ENCODE measurements at regions not wholly inside any gene's neighbourhood (a gene's known extent, or its start where the extent isn't known, plus 50 kb on each side); places are given as distances from the start of the nearest gene placed in this dataset.

GRCh38 chr4:107391630-107392028, 328.4 kb downstream of the PAPSS1 start:
- 68 to 72% methylated on average over 3 of the region's 3 CpGs for WGBS, 2 donors
- Histone ChIP-seq H3K27ac (peak overlapping the region in 1 of 4 donors; percentile 28), H3K9me3 (no peaks in the 10 kb centered on the region), H3K36me3 (no peaks in the 10 kb centered on the region), H3K4me1 (peaks cover 0 to 24% (median 0%) of the 10 kb centered on the region in 4 donors), H3K4me3 (no peak overlapping the region), H3K27me3 (no peaks in the 10 kb centered on the region)
- TF ChIP-seq, protein P1, sequence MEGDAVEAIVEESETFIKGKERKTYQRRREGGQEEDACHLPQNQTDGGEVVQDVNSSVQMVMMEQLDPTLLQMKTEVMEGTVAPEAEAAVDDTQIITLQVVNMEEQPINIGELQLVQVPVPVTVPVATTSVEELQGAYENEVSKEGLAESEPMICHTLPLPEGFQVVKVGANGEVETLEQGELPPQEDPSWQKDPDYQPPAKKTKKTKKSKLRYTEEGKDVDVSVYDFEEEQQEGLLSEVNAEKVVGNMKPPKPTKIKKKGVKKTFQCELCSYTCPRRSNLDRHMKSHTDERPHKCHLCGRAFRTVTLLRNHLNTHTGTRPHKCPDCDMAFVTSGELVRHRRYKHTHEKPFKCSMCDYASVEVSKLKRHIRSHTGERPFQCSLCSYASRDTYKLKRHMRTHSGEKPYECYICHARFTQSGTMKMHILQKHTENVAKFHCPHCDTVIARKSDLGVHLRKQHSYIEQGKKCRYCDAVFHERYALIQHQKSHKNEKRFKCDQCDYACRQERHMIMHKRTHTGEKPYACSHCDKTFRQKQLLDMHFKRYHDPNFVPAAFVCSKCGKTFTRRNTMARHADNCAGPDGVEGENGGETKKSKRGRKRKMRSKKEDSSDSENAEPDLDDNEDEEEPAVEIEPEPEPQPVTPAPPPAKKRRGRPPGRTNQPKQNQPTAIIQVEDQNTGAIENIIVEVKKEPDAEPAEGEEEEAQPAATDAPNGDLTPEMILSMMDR (IDR thresholded peaks at IDR 0.05) = no peak
- TF ChIP-seq POLR2A (IDR thresholded peaks at IDR 0.05) (no peak), EP300 (IDR thresholded peaks at IDR 0.05) (no peak)
- no peak for DNase-seq (ENCODE audit: low spot score in 2 of 2)

DNA sequence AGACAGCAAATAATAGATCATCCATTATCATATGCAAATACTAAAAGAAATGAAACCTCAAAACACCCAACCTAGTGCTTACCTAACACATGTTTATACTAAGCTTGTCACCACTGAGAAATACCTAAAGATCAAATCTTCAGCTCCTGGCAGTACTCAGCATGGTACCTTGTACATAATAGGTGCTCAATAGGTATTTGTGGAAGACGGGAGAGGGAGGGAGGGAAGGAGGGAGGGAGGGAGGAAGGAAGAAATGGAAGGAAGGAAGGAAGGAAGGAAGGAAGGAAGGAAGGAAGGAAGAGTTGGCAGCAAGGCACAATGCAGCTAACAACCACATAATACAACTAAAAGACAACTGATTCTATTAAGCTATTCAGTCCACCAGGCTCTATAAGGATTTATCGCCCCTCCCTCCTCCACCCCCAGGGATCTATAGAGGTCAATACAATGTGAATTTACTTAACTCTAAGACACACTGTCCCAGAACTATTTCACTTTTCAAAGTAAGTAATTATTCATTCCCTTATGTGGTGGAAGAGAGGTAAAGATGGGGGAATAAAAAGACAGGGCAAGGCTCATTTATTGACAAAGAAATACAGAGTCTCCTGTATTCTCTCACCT, 328.9 kb downstream of the PAPSS1 start:
- H3K9me3 ChIP-seq = no peaks in the 10 kb centered on the region
- 82 to 85% methylated on average over 2 of the region's 2 CpGs for WGBS, 2 donors
- H3K4me3 ChIP-seq = no peak overlapping the region
- no peak for DNase-seq (ENCODE audit: low spot score in 2 of 2)
- no peaks in the 10 kb centered on the region for H3K27me3 ChIP-seq
- peaks cover 0 to 24% (median 0%) of the 10 kb centered on the region in 4 donors for H3K4me1 ChIP-seq
- TF ChIP-seq, protein P1 (IDR thresholded peaks at IDR 0.05) = no peak
- TF ChIP-seq EP300 (IDR thresholded peaks at IDR 0.05) (no peak), POLR2A (IDR thresholded peaks at IDR 0.05) (no peak)
- H3K36me3 ChIP-seq = no peaks in the 10 kb centered on the region
- peak overlapping the region in 1 of 4 donors; percentile 28 for H3K27ac ChIP-seq

- no peak for TF ChIP-seq POLR2A (IDR thresholded peaks at IDR 0.05)
- TF ChIP-seq EP300 (IDR thresholded peaks at IDR 0.05) = peak in 1 of 2 donors; percentile 8
- no peak for DNase-seq (ENCODE audit: low spot score in 2 of 2)
- Histone ChIP-seq H3K36me3 (no peaks in the 10 kb centered on the region), H3K27me3 (no peaks in the 10 kb centered on the region), H3K9me3 (no peaks in the 10 kb centered on the region), H3K27ac (no peak overlapping the region), H3K4me1 (peaks cover 0 to 24% (median 0%) of the 10 kb centered on the region in 4 donors), H3K4me3 (no peak overlapping the region)
These were observed 330.1 kb downstream of the PAPSS1 start for GRCh38 chr4:107389965-107390364.

DNA sequence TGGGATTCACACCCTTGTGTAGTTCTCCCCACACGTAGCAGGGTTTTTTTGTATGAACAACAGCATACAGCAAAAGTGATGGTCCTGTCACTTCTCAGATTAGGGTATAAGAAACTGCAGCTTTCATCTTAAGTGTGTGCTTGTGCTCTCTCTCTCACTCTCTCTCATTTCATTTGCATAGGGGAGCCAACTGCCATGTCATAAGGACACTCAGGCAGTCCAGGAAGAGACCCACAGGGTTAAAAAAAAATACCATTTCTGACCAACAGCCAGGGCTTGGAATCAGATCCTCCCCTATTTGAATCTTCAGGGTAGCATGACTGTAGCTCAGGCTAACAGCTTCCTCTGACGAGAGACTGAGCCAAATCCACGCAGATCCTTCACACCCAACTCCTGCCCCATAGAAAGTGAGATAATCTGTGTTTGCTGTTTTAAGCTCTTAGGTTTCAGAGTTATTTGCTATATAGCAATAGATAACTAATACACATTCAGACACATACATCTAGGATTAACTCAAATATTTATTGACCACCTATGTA, 331.2 kb downstream of the PAPSS1 start:
- TF ChIP-seq EP300 (IDR thresholded peaks at IDR 0.05) = no peak
- TF ChIP-seq, protein P1 (IDR thresholded peaks at IDR 0.05) = no peak
- no peak for TF ChIP-seq POLR2A (IDR thresholded peaks at IDR 0.05)
- no peak overlapping the region for H3K4me3 ChIP-seq

GRCh38 chr4:107380836-107381438, 339.1 kb downstream of the PAPSS1 start:
- no peaks in the 10 kb centered on the region for H3K4me1 ChIP-seq
- WGBS, 2 donors = 79 to 82% methylated on average over 20 of the region's 20 CpGs
- H3K27ac ChIP-seq = no peak overlapping the region
- no peaks in the 10 kb centered on the region for H3K27me3 ChIP-seq
- no peaks in the 10 kb centered on the region for H3K9me3 ChIP-seq
- no peak for DNase-seq (ENCODE audit: low spot score in 2 of 2)
- TF ChIP-seq, protein P1 (IDR thresholded peaks at IDR 0.05) = no peak
- TF ChIP-seq POLR2A (IDR thresholded peaks at IDR 0.05) (no peak), EP300 (IDR thresholded peaks at IDR 0.05) (no peak)
- H3K36me3 ChIP-seq = no peaks in the 10 kb centered on the region
- H3K4me3 ChIP-seq = no peak overlapping the region

More for the DNA sequence above, 331.2 kb downstream of the PAPSS1 start:
- Histone ChIP-seq H3K4me1 (peaks cover 0 to 24% (median 0%) of the 10 kb centered on the region in 4 donors), H3K36me3 (no peaks in the 10 kb centered on the region), H3K9me3 (no peaks in the 10 kb centered on the region), H3K27ac (no peak overlapping the region), H3K27me3 (no peaks in the 10 kb centered on the region)
- WGBS, 2 donors = 52 to 68% methylated on average over 3 of the region's 3 CpGs
- DNase-seq (ENCODE audit: low spot score in 2 of 2) = no peak
